A172 (cell line): ENCODE measurements at regions not wholly inside any gene's neighbourhood (a gene's known extent, or its start where the extent isn't known, plus 50 kb on each side); places are given as distances from the start of the nearest gene placed in this dataset.

Source experiments
- DNase-seq: peaks from one replicate; pipeline ENCODE4 v3.0.0-alpha.2; 2015; ENCODE audit warnings: low spot score

- DNase-seq = no peak
Measured at GRCh38 chr10:125341611-125342010, 181.2 kb upstream of the CTBP2 start.

DNA sequence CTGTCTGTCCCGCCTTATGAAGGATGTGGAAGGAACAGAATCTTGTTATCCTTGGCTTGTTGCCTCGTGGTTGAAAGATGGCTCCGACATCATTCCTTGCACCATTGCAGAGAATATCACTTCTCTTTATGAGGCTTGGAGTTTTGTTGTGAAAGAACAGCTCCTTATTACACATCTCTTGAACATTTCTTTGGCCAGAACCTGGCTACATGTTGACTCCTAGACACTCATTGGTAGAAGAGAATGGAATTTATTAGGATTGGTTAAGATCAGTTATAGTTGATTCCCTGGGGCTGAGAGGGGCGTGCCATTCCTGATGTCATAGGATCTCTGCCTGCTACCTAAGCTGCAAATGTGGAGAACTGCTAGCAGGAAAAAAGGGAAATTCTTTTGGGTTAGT is 180.5 kb upstream of the CTBP2 start:
- DNase-seq = no peak

GRCh38 chr10:125337510-125337909 is 177.1 kb upstream of the CTBP2 start:
- no peak for DNase-seq

GRCh38 chr10:125334545-125334944 is 174.2 kb upstream of the CTBP2 start:
- DNase-seq = no peak

- no peak for DNase-seq
Measured at GRCh38 chr10:125333769-125334168, 173.4 kb upstream of the CTBP2 start.

DNA sequence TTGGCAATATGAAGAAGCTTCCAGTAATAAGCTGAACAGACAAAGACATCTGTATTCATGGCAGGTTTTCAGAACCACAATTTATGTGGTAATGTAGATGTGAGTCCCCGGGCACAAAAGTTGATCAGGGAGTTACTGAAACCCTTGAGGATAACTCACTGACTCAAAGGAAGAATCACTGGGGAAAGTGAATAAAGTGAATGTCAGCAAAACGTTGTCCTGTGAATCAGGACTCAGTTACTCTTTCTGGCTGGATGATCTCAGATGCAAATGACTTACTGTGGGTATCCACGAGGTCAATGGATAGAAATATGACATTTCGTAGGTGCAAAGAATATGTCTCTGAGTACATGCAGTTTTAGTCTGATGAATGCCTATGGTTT is 172.8 kb upstream of the CTBP2 start:
- DNase-seq = no peak

DNA sequence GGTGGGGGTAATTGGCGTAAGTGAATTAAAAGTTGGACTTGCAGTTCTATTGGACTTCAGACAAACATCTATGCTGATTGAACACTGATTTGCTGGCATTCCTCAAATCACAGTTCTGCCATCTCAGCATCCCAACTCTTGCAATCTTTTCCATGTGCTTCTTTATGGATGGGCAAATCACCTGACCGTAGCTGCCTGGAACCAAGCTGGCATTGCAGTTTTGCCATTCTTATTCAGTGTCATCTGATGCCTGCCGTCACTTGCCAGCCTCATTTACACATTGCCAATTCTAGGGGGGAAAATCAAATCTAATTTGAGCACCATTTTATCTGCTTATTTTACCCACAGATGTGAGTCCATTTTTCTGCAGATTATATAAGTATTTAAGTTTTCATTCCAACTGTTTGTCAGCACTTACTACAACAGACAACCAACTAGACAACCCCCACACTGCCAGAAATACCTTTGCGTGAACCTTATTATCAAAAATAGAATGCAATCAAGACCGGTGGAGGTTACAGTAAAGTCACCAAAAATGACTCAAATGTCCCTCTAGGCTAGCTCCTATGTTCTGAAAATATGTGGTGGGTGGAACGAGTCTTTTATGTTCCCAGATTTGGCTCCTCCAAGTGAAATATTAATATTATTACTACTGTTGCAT is 172.3 kb upstream of the CTBP2 start:
- no peak for DNase-seq

- DNase-seq = no peak
Measured at GRCh38 chr10:125331056-125331455, 170.7 kb upstream of the CTBP2 start.

DNA sequence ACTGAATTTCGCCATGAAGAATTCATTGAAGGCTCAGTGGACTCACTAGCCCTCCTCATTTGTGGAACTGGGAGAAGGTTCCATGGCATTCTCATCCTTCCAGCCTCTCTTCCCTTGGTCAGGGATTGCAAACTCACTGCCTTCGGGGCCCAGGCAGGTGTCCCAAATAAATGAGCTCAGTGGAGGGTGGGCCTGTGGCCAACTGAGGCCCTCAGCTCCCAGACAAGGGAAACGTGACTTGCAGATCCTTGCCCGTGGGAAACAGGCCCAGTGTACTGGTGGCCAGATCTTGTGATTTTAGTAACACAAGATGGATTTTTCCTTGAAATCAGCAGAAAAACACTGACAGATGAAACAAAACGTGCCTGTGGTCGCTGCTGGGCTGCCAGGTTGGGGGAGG is 168.7 kb upstream of the CTBP2 start:
- no peak for DNase-seq

DNA sequence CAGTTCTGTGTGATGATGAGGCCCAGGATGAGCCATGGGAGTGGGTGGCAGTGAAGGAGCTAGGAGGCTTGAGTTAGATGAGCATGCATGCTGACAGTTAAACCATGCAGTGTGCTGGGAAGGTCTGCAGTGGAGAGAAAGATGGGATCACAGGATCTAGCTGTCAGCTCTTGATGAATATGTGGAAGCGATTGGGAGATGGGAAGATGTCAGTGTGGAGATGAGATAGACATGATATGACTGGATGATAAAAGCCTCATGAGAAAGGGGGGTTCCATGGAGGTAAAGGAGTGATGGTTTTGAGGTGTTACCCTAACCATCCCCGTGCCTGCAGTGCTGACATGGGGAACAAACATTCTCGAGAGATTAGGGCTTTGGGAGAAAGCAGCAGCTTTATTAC is 165.0 kb upstream of the CTBP2 start:
- no peak for DNase-seq

- no peak for DNase-seq
Measured at GRCh38 chr10:125316436-125316835, 156.1 kb upstream of the CTBP2 start.

DNA sequence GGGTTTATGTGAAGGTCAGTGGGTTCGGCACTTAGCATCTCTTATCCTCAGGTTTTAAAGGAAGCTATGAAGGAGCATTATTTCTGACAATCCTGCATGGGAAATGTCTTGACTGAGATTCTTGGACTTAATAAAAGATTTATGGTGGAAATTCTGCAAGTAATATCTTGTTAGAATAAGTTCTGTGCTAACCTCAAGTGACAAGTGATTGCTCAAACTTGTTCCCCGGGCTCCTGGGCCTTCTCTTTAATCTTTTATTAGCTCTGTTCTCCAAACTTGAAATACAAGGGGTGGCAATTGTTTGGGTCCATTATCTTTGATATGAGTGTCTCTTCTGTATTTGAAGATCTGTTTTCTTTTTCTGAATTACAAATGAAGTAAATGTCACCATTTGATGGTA is 140.6 kb upstream of the CTBP2 start:
- no peak for DNase-seq

- DNase-seq = no peak
Measured at GRCh38 chr10:125299461-125299860, 139.1 kb upstream of the CTBP2 start.

GRCh38 chr10:125296598-125296997 is 136.2 kb upstream of the CTBP2 start:
- no peak for DNase-seq

DNA sequence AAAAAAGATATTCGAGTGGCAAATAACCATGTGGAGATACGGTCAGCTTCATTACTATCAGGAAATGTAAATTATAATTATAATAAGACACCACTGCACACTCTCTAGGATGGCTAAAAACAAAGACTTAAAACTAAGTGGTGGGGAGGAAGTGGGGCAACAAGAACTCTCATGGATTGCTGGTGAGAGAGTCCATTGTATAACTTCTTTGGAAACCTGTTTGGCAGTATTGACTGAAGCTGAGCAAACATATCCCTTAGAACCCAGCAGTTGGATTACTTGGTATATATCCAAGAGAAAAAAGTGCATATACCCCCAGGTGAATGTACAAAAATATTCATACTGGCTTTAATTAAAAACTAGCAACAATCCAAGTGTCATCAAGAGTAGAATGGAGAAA is 133.7 kb upstream of the CTBP2 start:
- DNase-seq = no peak

- DNase-seq = no peak
Measured at GRCh38 chr10:125291836-125292235, 131.5 kb upstream of the CTBP2 start.

DNA sequence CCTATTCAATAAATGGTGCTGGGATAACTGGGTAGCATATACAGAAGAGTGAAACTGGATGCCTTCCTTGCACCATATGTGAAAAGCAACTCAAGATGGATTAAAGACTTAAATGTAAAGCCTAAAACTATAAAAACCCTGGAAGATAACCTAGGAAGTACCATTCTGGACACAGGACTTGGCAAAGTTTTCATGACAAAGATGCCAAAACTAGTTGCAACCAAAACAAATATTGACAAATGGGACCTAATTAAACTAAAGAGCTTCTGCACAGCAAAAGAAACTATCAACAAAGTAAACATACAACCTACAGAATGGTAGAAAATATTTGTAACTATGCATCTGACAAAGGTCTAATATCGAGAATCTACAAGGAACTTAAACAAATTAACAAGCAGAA is 129.1 kb upstream of the CTBP2 start:
- no peak for DNase-seq

GRCh38 chr10:125284875-125285597 is 124.7 kb upstream of the CTBP2 start:
- no peak for DNase-seq

GRCh38 chr10:125283836-125284614 is 123.7 kb upstream of the CTBP2 start:
- no peak for DNase-seq

DNA sequence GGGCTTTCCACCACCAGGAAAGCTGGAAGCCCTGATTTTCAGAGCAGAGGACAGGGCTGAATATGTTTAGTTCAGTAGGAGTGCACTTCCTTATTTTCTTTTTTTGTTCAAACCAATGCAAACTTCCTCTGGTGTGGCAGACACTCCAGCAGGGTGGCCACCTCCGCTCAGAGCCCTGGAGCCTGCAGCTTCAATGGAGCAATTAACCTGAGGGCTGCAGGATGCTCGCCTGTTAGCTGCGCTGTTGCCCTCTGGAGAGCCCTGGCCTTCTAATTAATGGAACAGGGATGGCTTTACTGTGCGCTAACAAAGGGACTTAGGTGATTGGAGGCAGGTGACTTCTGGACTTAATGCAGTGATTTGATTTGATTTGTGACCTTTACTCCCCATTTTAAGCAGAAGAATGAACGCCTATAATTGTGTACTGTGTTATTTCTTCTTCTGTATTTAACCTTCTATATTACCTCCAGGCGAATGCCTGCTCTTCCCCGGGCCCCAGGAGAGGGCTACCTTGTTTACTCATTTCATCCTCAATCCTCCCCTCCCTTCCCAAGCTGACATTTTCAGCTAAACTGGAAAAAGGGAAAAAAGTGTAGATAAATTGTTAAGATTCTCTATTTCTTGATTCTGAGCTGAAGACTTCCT is 123.0 kb upstream of the CTBP2 start:
- no peak for DNase-seq

DNA sequence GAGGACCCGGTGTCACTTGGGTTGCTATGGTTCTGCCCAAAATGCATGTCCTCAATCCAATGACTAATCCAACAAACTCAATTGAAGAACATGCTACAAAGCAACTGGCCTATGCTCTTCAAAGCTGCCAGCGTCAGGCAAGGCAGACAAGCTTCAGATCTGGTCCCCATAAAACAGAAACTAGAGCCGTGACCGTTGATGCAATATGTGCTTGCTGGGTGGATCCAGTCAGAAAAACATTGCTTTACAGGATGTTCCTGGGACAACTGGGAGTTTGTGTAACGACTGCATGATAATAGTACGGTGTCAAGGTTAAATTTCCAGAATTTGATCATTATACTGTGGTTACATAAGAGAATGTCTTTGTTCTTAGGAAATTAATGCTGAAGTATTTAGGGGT is 120.7 kb upstream of the CTBP2 start:
- no peak for DNase-seq

DNA sequence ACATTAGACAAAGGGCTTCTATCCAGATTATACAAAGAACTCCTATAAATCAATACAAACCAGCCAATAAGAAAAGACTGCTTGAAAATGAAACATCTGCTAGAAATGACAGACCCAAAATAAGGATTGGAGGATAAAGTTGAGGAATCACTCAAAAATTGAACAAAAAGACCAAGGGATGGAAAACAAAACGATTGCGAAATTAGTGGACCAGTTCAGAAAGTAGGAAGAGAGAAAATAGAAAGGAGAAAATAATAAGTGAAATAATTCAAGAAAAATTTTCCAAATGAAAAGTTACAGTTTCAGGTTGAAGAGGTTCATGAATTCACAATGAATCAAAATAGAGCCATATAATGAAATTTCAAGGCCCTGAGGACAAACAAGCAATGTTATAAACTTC is 115.8 kb upstream of the CTBP2 start:
- DNase-seq = no peak

DNA sequence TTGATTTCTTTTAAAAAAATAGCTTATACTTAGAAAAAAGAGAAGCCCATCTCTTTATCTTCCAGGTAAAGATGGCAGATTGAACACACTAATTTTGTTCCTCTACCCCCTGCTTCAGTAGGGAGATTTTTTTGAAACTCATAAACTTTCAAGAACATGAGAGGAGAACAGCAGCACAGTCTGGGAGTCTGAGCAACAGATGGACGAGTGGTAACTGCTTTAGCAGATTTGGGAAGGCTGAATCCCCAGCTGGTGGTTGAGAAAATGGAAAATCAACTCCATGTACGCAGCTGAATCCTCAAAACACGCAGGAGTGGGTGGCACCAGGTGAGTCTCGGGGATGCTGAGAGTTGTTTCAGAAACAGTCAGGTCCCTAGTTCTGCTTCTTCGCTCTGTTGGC is 114.6 kb upstream of the CTBP2 start:
- no peak for DNase-seq
